ENCODE measurements at regions not wholly inside any gene's neighbourhood (a gene's known extent, or its start where the extent isn't known, plus 50 kb on each side); places are given as distances from the start of the nearest gene placed in this dataset.

DNA sequence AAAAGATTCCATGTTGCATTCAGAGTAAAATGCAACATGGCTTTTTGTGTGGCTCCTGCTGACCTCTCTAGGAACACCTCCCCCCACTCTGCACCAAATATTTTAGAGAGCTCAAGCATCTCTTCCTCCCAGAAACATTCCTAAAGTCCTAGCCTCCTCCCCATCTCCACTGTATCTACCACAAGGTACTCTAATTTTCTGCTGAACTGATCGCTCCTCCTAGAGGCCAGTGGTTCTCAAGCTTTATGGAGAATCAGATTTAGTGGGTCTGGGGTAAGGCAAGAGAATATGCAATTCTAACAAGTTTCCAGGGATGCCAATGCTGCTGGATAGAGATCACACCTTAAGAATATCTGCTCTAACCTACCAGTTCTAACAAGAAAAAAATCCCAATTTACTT lies 89.5 kb upstream of the HNRNPA3 start:
- no peak for DNase-seq (ENCODE audit: low spot score)

DNA sequence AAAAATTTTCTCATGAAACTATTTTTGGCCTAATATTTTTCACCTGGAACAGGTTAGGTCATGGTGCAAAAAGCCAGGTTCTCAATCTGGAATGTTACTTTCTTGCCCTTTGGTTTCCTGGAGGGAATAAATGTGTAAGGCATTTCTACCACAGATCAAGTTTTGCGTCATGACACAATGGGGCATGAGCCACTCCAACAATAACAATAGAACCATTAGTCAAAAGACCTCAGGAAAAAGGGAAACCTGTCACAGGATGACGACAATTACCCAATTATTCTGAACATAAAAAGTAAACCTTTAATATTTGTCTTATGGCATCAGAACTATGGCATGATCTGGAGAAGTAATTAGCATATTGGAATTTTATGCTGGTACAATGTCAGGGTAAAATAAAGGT lies 88.2 kb upstream of the HNRNPA3 start:
- DNase-seq (ENCODE audit: low spot score): no peak

DNA sequence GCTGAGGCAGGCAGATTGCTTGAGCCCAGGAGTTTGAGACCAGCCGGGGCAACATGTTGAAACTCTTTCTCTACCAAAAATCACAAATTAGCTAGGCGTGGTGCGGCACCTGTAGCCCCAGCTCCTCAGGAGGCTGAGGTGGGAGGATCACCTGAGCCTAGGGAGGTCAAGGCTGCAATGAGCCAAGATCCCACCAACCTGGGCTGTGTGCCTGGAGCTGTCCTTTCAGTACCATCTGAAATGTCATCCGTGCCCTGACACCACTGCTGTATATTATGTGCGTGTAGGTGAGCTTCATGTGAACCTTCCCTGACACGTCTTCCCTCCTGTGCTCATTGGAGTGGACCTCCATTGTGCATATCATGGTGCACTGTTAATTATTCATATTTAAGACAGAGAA lies 84.8 kb upstream of the HNRNPA3 start:
- no peak for DNase-seq (ENCODE audit: low spot score)

DNA sequence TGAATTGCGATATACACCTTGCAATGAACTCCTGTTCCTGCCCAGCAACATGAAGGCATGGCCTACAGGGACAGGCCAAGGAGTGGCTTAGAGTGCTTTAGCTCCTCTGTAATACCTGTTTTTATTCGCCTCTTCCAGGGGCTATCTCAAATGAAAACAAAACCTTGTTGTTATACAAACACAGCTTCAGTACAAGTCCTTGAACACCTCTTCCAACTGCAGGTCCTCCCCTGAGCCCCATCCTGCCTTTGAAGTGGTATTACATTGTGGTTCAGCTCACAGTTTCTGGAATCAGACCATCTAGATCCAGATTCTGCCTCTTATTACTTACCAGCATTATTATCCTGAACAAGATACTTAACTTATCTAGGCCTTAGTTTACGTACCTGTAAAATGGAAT lies 83.0 kb upstream of the HNRNPA3 start:
- no peak for DNase-seq (ENCODE audit: low spot score)

DNA sequence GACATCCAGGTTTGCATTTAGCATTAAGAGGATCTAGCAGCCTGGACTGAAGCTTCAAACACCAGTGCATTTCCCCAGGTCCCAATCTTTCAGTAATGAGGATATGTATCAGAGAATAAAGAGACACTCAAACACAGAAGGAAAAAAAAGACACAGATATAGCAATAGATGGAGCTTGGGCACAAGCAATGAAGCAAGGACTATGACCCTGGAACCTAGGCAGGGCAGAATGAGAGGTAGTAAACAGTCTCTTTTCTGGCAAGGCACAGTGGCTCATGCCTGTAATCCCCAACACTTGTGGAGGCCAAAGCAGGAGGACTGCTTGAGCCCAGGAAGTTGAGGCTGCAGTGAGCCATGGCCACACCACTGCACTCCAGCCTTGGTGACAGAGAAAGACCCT lies 80.7 kb upstream of the HNRNPA3 start:
- no peak for DNase-seq (ENCODE audit: low spot score)

DNA sequence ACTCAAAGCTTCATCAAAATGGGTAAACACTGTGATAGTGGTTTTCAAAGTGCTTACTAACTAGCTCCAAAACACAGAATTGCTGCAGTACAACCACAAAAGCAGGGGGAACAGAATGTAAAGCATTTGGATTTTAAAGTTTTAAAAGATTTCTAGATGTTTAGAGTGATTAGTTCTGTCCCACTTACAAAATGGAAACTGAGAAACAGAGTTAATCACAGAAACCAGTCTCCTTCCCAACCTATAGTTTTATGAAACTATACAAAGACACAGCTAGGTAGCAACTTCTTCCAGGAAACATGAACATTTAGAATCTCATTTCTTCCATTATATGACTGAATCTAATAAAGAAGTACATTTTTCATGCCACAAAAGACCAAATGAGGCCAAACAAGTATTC lies 73.8 kb upstream of the HNRNPA3 start:
- no peak for DNase-seq (ENCODE audit: low spot score)

DNA sequence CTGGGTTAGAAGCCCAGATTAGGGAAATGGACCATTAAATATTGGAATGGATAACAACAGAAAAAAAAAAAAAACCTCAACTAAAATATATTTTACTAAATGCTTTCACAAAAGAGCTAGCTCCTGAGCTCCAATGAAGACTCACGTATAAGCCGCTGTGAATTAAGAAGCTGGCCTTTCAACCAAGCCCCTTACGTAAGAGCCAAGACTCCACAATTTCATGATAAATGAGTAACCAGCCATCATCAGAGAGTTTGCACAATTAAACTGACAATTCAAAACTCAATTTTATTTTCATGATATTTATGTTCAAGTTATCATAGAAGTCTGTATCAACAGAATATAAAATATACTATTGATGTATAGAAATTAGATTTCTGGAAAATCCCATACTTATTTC lies 70.7 kb upstream of the HNRNPA3 start:
- DNase-seq (ENCODE audit: low spot score): no peak

DNA sequence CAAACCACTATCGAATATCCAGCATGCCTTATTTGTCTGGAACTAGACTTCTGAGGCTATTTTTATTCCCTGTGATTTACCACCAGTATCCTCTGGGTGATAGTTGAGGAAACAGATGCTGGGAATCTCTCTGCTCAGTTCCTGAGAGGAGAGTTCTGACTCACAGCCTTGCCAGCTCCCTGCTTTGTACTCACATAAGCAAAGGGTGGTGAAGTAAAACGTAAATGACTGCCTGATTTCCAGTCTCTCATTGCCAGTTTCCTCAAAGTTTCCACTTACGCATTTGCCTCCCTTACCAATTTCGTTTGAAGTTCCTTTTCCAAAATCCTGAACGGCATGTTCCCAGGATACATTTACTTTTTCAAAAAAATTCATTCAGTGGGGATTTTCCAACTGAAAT lies 69.2 kb upstream of the HNRNPA3 start:
- peak; percentile 5 for DNase-seq (ENCODE audit: low spot score)

DNA sequence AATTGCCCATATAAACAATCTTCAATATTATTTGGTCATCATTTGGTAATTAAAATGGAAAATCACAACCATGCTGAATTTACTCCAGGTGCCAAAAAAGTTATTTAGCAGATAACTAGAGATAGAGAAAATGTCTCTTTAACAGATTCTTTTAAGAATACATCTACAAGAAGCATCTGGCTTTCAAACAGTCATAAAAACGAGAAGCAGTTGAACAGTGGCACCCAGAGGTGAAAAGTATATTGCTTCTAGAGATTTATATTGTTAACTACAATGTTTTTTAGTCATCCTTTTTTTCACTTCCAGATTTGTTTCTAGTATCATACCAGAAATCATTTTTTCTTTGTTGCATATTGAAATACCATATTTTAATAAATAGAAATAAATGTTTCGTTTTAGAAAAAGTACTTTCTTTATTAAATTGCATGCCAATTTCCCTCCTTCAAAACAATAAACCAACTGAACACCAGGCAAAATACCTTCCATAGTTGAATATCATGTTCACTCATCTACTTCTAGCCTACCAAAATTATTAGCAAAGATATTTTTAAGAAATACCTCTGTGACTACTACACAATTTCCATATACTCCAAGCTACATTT lies 65.4 kb upstream of the HNRNPA3 start:
- DNase-seq (ENCODE audit: low spot score): peak; percentile 55

DNA sequence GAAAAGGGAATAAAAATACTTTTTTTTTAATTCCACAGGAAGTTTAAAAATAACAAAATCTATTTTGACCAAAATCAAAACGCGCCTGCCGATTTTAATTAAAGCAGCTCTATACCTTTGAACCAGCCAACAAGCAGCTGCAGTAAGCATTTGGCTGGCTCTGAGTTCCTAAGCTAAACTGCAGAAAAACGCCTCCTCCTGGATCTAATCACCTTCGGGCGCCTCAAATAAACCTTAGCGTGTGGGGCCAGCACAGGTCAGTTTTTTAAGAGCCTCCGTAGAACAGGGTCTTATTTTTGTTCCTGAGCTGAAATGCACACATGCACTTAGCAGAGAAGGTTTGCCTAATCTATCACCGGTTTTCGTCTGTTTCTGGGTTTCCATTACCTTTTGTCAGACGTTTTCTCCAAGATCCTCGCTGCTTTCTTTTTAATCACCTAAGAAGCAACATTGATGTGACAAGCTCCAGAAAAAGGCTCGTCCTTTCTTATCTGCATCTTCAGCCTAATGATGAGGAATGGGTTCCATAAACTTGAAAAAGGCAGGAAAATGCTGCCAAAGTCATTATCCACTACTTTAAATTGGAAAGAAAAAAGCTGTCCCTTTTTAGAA lies 64.7 kb upstream of the HNRNPA3 start:
- DNase-seq (ENCODE audit: low spot score): no peak

DNA sequence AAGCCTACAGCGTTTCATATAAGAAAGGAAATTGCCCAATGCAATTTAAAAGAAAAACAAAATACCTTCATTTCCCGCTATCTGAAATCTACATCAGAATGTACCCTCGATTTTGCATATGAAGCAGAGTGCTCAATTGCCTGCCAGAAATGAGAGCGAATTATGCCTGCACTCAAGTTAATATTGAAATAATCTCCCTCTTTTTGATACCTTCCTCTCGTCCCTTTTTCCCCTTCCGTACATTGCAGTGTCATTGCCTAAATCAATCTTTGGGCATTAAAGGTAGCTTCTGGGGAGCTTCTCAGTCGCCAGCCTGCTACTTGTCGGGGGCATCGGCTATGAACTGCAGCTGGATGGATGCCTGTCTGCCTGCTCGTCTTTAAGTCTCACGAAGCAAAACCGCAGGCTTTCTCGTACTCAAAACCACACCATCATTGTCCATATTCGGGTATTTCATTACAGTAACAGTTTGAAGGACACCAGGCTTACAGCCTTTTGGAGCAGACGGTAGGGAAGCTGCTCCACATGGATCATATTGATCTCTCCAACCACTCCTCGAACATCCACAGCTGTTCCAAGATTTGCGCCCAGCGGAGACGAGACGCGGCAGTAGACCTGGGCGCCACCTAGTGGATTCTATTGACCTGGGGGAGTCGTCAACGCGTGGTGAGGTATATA lies 64.0 kb upstream of the HNRNPA3 start:
- peak; percentile 85 for DNase-seq (ENCODE audit: low spot score)

DNA sequence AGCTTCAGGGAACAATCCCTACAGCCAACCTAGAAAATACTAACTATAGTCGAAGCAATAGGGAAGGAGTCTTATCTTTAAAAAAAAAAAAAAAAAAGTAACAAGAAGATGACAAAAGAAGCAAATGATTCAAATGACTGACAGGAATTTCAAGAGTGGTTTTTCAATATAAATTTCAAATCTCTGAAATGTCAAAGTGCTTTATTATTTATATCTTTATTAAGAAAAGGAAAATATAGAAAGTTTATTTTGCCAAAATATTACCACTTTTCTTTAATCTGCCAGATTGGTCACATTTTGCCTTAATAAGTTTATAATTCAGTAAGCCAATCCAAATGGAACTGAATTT lies 63.5 kb upstream of the HNRNPA3 start:
- DNase-seq (ENCODE audit: low spot score): no peak

DNA sequence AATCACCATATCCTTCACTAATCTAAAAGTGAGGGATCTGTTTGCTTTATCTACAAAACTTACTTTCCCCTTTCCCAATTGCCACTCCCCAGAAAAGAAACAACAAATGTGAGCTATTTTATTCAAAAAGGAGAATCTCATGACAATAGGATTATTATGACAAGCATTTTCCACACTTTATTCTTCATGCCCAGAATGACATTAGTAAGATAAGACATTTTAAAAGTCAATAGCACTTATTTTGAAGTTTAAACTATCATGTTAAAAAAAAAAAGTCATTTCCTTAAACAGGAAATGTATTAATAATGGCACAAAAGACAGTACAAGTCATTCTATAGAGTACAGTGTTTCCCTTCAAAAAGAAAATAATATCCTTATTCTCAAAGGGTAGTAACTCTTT lies 58.8 kb upstream of the HNRNPA3 start:
- no peak for DNase-seq (ENCODE audit: low spot score)

DNA sequence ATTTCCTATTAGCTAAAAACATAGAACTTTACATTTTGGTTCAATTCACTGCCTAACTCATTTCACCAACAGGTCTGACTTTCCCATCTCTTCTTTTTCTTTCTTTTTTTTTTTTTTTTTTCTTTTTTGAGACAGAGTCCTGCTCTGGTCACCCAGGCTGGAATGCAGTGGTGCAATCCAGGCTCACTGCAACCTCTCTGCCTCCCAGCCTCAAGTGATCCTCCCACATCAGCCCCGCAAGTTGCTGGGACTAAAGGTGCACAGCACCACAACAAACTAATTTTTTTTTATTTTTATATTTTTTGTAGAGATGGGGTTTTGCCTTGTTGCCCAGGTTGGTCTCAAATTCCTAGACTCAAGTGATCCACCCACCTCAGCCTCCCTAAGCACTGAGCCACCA lies 57.8 kb upstream of the HNRNPA3 start:
- no peak for DNase-seq (ENCODE audit: low spot score)

DNA sequence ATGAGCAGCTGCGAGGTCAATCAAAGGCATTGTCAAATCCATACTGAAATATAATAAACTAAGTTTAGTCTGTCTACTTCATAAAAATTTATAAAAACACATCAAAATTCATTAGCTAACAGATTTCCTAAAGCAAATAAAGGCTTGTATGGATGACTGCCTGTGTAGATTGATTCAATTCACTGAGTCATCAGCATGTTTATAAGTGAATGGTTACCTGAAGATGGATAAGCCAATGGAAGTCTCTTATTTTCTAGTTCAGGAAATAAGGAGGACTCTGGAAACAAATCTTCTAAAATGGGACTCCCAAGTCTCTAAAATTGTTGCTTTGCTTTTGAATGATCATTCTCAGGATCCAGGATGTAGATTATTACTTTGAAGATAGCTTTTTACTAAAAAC lies 57.0 kb upstream of the HNRNPA3 start:
- DNase-seq (ENCODE audit: low spot score): no peak

DNA sequence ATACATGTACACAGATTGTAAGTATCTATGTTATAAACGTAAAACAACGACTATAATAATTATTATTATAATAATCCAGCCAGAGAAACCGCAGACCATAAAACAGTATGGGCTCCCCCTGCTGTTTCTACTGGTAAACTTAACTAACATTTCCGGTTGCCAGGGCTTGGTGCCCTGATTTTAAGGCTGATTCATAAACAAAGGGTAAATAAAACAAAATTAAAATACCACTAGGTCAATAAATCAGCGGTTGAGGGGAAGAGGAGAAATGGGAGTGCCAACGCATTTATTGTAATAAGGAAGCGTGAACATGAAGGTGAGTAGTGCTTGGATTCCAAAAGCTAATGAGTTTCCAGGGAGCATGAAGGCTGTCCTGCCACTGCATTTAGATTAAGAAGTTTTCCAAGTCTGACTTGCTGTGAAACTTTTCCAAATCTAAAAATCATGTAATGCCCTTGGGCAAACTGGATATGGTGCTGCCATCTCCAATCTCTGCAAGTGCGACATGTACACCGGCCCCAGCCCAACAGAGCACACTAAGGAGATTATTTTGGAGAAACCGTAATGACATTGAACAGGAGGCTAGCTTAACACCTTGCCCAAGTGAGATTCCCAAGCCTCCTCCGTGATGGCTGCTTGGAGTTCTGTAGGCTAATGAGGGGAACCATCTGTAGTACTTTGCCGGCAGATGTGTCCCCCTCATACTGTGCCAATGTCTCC lies 50.7 kb upstream of the HNRNPA3 start:
- DNase-seq (ENCODE audit: low spot score): peak; percentile 35
